ENCODE measurements at regions not wholly inside any gene's neighbourhood (a gene's known extent, or its start where the extent isn't known, plus 50 kb on each side); places are given as distances from the start of the nearest gene placed in this dataset.

DNA sequence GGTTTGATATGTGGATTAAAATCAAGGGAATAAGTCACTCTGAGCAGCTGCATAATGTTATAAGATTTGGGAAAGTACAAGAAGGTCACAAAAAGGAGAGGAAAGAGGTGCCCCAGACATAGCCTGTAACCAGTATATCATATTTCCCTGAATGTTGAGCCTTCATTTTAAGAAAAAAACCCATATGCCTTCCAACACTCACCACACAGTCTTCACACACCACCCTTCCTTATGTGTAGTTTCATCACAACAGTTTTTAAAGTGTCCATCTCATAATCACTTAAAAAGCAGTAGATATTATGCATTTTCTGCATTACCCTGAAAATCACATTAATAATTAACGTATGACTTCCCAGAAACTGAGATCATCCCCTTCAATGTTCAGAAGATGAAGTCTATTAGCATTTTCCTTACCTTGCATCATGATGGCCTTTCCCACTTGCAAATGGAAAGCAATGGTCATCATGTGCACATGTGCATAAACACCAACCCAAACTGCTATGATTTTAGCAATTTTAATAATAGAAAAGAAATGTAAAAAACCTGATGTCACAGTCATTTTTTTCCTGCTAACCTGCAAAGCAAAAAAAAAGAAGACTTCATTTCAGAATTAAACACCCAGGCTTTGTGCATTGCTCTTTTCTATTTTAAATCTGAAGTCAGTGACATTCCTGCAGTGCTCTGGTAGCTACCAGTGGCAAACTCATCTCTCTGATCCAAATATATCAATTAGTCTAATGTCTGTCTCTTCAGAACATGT is 465.0 kb downstream of the SUCLG1 start:
- TF ChIP-seq, protein P1, sequence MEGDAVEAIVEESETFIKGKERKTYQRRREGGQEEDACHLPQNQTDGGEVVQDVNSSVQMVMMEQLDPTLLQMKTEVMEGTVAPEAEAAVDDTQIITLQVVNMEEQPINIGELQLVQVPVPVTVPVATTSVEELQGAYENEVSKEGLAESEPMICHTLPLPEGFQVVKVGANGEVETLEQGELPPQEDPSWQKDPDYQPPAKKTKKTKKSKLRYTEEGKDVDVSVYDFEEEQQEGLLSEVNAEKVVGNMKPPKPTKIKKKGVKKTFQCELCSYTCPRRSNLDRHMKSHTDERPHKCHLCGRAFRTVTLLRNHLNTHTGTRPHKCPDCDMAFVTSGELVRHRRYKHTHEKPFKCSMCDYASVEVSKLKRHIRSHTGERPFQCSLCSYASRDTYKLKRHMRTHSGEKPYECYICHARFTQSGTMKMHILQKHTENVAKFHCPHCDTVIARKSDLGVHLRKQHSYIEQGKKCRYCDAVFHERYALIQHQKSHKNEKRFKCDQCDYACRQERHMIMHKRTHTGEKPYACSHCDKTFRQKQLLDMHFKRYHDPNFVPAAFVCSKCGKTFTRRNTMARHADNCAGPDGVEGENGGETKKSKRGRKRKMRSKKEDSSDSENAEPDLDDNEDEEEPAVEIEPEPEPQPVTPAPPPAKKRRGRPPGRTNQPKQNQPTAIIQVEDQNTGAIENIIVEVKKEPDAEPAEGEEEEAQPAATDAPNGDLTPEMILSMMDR (IDR thresholded peaks at IDR 0.05): no peak

- TF ChIP-seq, protein P1 (IDR thresholded peaks at IDR 0.05): no peak
Observed at GRCh38 chr2:83991992-83992391, 467.1 kb downstream of the SUCLG1 start.

DNA sequence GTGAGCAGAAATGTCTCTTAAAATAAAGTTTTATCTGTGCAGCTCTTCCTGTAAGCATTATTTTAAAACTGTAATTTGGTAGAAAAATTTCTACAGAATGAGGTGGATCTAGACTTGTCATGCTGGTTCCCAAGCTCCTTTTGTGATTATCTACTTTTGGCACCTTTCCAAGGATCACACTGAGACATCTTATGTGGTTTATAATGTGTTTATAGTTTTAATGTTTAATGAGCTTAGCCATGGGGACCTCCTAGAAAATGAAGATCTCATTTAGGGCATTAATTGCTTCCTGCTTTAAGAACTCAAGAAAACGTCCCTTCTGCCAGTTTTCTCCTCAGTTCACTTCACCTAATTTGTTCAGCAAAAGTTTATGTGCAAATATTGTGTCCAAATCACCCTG is 468.4 kb downstream of the SUCLG1 start:
- TF ChIP-seq, protein P1 (IDR thresholded peaks at IDR 0.05): no peak

GRCh38 chr2:83972128-83972527 is 487.0 kb downstream of the SUCLG1 start:
- TF ChIP-seq, protein P1 (IDR thresholded peaks at IDR 0.05): no peak

DNA sequence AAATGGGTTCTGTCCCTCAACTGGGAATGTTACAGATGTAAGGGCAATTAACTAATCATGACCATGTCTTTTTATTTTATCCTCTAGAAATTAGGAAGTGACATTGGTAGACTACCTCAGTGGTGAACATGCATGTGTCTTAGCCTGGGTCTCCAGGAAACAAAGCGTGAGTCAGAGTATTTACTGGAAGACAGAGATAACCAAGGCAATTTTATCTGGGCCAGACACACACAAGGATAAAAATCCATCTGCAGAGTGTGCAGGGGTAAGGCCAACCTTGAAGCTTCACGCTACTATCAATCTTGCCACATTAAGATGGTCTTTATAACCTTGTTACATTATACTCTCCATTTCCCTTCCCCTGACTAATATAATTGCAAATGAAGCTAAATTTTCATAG is 487.5 kb downstream of the SUCLG1 start:
- TF ChIP-seq, protein P1 (IDR thresholded peaks at IDR 0.05): no peak

DNA sequence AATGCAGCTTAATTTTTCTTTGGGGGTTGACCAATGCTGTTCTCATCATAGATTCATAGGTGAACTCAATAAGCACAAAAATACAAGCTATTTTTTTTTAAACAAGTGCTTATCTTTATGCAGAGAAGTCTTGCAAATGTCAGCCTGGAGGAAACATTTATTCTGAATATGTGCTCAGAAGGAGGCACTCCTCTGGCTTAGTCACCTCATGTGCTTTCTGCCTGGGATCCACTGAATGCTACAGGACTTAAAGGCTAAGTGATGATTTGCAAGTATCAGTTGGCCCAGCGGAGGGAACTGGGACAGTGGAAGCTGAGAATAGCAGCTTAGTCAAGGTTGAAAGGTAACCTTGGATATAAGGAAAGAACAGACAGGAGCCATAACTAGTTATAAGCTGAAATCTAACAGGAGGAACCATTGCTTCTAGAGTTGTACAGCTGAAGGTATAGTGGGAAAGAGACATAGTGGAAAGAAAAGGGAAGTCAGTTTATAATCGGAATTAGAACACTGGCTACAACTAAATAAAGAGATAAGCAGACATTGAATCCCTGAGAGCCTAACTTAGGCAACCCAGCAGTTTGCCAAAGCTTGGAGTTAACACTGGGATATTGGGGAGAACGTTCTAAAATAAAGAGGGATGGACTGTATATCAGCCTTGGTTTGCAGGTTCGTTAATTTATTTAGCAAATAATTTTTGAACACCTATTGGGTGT is 488.7 kb downstream of the SUCLG1 start:
- TF ChIP-seq, protein P1 (IDR thresholded peaks at IDR 0.05): no peak

GRCh38 chr2:83969085-83969484 is 490.0 kb downstream of the SUCLG1 start:
- TF ChIP-seq, protein P1 (IDR thresholded peaks at IDR 0.05): no peak
